ENCODE measurements at regions not wholly inside any gene's neighbourhood (a gene's known extent, or its start where the extent isn't known, plus 50 kb on each side); places are given as distances from the start of the nearest gene placed in this dataset.
"Not testable (repeated sequence)": the region's sequence is repeated elsewhere in the genome, so short reads cannot be mapped to it uniquely, and the experiment has no call there.

DNA sequence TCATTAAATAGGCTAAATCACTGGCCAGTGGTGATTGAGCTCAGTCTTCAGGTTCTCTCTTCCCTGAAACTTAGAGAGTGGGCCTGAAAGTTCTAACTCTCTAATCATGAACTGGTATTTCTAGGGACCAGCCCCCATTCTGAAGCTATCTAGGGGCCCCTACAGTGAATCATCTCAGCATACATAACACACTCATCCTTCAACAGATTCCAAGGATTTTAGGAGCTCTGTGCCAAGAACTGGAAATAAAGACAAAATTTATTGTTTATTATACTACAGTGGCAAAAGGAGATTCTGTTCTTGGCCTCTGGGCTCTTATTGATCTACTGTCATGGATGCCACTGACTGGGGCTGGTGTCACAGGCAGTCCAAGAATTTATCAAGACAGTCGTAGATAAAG, 263.8 kb upstream of the IGFBP7 start:
- no peak for DNase-seq (ENCODE audit: low read depth in 2 of 3, low spot score in 2 of 3)

- no peak for DNase-seq (ENCODE audit: low read depth in 2 of 3, low spot score in 2 of 3)
Measured at GRCh38 chr4:57371671-57372070, 261.5 kb upstream of the IGFBP7 start.

GRCh38 chr4:57370691-57371090, 260.5 kb upstream of the IGFBP7 start:
- no peak for DNase-seq (ENCODE audit: low read depth in 2 of 3, low spot score in 2 of 3)

GRCh38 chr4:57369446-57369845, 259.3 kb upstream of the IGFBP7 start:
- no peak for DNase-seq (ENCODE audit: low read depth in 2 of 3, low spot score in 2 of 3)

- DNase-seq (ENCODE audit: low read depth in 2 of 3, low spot score in 2 of 3) = no peak
Measured at GRCh38 chr4:57364255-57364654, 254.1 kb upstream of the IGFBP7 start.

GRCh38 chr4:57363346-57363745, 253.2 kb upstream of the IGFBP7 start:
- DNase-seq (ENCODE audit: low read depth in 2 of 3, low spot score in 2 of 3) = no peak

- no peak for DNase-seq (ENCODE audit: low read depth in 2 of 3, low spot score in 2 of 3)
Measured at GRCh38 chr4:57360681-57361080, 250.5 kb upstream of the IGFBP7 start.

GRCh38 chr4:57355101-57355665, 245.0 kb upstream of the IGFBP7 start:
- no peak for DNase-seq (ENCODE audit: low read depth in 2 of 3, low spot score in 2 of 3)

DNA sequence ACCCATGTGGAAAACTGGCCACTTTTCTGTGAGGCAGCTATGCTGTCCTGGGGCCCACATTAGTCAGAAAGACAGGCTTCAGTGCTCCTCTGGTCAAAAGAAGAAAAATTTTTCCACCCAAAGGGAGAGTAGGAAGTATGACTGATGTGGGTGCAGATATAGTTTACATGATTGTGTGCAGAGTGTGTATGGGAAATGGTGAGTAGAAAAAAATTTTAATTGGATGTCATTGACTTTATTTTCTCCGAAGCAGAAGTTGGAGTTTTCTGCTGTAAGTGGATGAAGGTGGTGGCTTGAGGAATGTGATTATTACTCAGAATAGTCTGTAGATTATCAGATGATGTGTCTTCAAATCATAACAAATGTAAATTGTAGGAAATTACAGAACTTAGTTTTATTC, 241.5 kb upstream of the IGFBP7 start:
- no peak for DNase-seq (ENCODE audit: low read depth in 2 of 3, low spot score in 2 of 3)

- DNase-seq (ENCODE audit: low read depth in 2 of 3, low spot score in 2 of 3) = no peak
Measured at GRCh38 chr4:57344296-57344695, 234.1 kb upstream of the IGFBP7 start.

DNA sequence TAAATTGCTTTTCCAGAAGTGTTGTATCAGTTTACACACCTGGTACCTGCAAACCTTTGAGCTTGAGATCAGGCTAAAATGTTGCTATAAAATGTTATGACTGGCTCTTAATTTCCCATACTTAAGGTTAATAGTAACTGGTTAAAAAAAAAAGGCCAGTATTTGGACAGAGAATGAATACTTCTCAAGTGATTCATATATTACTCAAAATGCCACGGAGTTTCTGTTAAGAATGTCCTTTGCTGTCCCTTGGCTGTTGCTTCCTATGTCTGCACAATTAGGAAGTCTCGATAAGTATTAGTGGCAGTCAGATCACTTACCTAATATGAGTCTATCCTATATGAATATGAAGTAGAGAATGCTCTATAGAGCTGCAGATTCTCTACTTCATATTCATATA, 232.2 kb upstream of the IGFBP7 start:
- no peak for DNase-seq (ENCODE audit: low read depth in 2 of 3, low spot score in 2 of 3)

DNA sequence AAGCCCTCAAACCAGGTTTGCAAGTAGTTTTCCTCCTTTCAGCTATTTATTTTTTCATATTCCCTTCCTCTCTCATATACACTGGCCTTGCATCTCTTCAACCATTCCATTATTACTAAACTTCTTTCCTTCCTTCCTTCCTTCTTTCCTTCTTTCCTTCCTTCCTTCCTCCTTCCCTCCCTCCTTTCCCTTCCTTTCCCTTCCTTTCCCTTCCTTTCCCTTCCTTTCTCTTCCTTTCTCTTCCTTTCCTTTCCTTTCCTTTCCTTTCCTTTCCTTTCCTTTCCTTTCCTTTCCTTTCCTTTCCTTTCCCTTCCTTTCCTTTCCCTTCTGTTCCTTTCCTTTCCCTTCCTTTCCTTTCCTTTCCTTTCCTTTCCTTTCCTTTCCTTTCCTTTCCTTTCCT, 228.7 kb upstream of the IGFBP7 start:
- not testable (repeated sequence) for DNase-seq (ENCODE audit: low read depth in 2 of 3, low spot score in 2 of 3)

DNA sequence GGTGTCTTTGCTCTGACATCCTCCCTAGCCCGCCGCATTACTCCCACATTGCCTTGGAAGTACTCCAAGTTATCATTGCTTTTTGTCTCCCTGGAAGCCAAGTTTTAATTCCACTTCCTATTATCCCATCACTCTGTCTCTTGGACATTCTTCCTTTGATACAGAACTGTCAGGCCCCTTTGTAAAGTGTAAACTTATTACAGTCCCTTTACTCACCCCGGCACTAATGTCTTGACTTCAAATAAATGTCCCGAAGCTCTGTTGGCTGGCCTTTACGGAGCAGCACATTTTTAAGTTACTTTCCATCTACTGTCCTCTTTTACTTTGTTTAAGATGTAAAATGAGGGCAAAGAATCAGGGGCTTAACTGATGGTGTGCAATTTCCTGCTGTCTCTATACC, 223.5 kb upstream of the IGFBP7 start:
- DNase-seq (ENCODE audit: low read depth in 2 of 3, low spot score in 2 of 3) = no peak

GRCh38 chr4:57331959-57332358, 221.8 kb upstream of the IGFBP7 start:
- no peak for DNase-seq (ENCODE audit: low read depth in 2 of 3, low spot score in 2 of 3)

- DNase-seq (ENCODE audit: low read depth in 2 of 3, low spot score in 2 of 3) = no peak
Measured at GRCh38 chr4:57329279-57329678, 219.1 kb upstream of the IGFBP7 start.

- DNase-seq (ENCODE audit: low read depth in 2 of 3, low spot score in 2 of 3) = no peak
Measured at GRCh38 chr4:57324673-57325307, 214.6 kb upstream of the IGFBP7 start.

GRCh38 chr4:57320849-57321248, 210.7 kb upstream of the IGFBP7 start:
- DNase-seq (ENCODE audit: low read depth in 2 of 3, low spot score in 2 of 3) = no peak

DNA sequence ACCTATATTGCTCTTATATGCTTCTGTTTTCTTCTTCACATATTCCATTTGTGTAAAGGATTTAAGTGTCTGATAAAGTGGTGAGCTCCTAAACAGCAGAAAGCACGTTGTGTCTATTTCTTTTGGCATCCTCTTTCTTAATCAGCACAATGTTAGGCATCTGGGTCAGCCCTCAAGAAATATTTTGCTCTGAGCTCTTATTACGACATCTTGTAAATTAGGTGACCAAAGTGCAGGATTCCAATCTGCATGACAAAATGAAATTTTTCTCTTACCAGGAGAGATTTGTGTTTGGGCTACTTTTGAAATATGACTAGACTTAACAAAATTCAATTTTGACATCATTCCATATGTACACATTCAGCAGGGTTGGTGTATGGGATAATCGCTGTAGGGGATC, 210.0 kb upstream of the IGFBP7 start:
- no peak for DNase-seq (ENCODE audit: low read depth in 2 of 3, low spot score in 2 of 3)

- DNase-seq (ENCODE audit: low read depth in 2 of 3, low spot score in 2 of 3) = no peak
Measured at GRCh38 chr4:57318703-57319102, 208.5 kb upstream of the IGFBP7 start.

DNA sequence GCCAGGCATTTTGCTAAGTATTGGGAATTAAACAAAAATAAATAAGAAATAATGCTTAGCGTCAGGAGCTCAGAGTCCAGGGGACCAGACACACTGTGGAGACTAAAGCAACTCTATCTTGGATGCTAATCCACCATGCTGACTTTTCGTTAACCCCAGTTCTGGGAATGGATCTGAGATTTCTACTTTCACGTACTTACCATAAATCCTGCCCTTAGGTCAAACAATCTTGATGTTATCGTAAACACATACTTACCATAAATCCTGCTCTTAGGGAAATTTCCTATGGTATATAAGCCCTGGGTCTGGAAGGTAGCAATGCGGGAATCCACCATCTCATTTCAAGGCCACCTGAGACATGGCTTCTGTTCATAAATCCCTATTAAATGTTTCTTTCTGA, 204.5 kb upstream of the IGFBP7 start:
- no peak for DNase-seq (ENCODE audit: low read depth in 2 of 3, low spot score in 2 of 3)

GRCh38 chr4:57312296-57312695, 202.1 kb upstream of the IGFBP7 start:
- DNase-seq (ENCODE audit: low read depth in 2 of 3, low spot score in 2 of 3) = no peak

DNA sequence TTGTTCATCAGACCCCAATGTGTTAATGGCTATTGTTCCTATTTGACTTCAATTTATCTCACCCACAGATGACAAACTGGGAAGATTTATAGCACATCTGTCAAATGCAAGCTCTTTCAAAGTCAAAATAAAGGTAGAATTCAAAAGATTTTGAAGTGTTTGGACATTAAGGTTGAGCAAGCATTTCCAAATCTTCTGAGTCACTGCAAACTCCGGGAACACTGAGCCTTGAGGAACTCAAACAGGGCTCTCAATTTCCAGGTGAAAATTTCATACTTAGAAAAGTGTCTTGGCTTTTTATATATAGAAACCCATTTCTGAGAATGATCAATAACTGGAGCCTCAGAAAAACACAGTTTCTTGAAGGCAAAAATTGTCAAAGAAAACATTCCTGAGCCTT, 199.5 kb upstream of the IGFBP7 start:
- DNase-seq (ENCODE audit: low read depth in 2 of 3, low spot score in 2 of 3) = no peak

DNA sequence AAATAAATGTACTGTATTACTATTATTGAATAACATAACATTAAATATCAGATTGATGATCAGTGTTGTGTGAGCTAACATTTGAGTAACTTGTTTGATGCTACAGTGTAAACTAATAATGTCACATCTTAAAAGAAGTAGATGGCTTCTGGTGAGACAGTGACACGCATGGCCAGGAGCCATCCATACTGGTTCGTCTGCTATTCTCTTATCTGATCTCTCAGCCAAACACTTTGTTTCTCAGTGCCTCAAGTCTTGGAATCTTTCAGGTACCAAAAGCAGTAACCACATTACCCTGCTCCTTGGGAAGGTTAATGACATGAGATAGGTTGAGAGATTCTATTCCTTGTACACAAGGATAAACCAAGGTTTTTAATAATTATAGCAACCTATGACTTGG, 198.1 kb upstream of the IGFBP7 start:
- no peak for DNase-seq (ENCODE audit: low read depth in 2 of 3, low spot score in 2 of 3)

Measured in hematopoietic multipotent progenitor cell (in vitro differentiated cells).